Endodermal cell (in vitro differentiated cells): ENCODE measurements at regions not wholly inside any gene's neighbourhood (a gene's known extent, or its start where the extent isn't known, plus 50 kb on each side); places are given as distances from the start of the nearest gene placed in this dataset.
A peak's percentile ranks its signal among the peaks of the same experiment; 100 is the strongest.

Experiments used
- DNase-seq: peaks from one replicate; pipeline ENCODE4 v3.0.0-alpha.2; 2017
- H3K27ac ChIP-seq: 2 replicates; pipeline ENCODE4 v1.5.1; 2013; ENCODE audit warnings: mild to moderate bottlenecking, low read depth, low read length, moderate library complexity
- H3K27me3 ChIP-seq: 2 replicates; pipeline ENCODE4 v1.6.1; 2013; ENCODE audit warnings: mild to moderate bottlenecking, low read length, moderate library complexity; ENCODE audit not compliant: insufficient read depth, control insufficient read depth, poor library complexity, severe bottlenecking
- H3K36me3 ChIP-seq: 2 replicates; pipeline ENCODE4 v1.7.0; 2013; ENCODE audit warnings: mild to moderate bottlenecking, low read length, moderate library complexity; ENCODE audit not compliant: control insufficient read depth, insufficient read depth
- H3K4me1 ChIP-seq: one replicate; pipeline ENCODE4 v1.7.0; 2013; ENCODE audit warnings: low read length; ENCODE audit not compliant: control insufficient read depth, insufficient read depth
- H3K4me3 ChIP-seq: 2 replicates; pipeline ENCODE4 v1.5.1; 2013; ENCODE audit warnings: mild to moderate bottlenecking, low read length, moderate library complexity
- H3K9ac ChIP-seq: 2 replicates; pipeline ENCODE4 v1.6.1; 2013; ENCODE audit warnings: mild to moderate bottlenecking, low read length, moderate library complexity; ENCODE audit not compliant: poor library complexity, severe bottlenecking; ENCODE audit errors: extremely low read depth
- H3K9me3 ChIP-seq: 2 replicates; pipeline ENCODE4 v1.6.1; 2013; ENCODE audit warnings: mild to moderate bottlenecking, low read length, moderate library complexity; ENCODE audit not compliant: control insufficient read depth
- H3K27ac Mint-ChIP-seq: 2 replicates; pipeline ENCODE4 v1.8.0; 2020; ENCODE audit warnings: mixed read lengths
- H3K27me3 Mint-ChIP-seq: 2 replicates; pipeline ENCODE4 v1.8.0; 2021; ENCODE audit warnings: mild to moderate bottlenecking, mixed read lengths; ENCODE audit not compliant: insufficient read depth
- H3K36me3 Mint-ChIP-seq: 2 replicates; pipeline ENCODE4 v1.8.0; 2020; ENCODE audit warnings: low read depth, mixed read lengths
- H3K4me1 Mint-ChIP-seq: 2 replicates; pipeline ENCODE4 v1.8.0; 2020; ENCODE audit warnings: mixed read lengths
- H3K4me3 Mint-ChIP-seq: 2 replicates; pipeline ENCODE4 v1.8.0; 2020; ENCODE audit warnings: mild to moderate bottlenecking, moderate library complexity, mixed read lengths
- H3K9me3 Mint-ChIP-seq: 2 replicates; pipeline ENCODE4 v1.8.0; 2020; ENCODE audit warnings: mild to moderate bottlenecking, mixed read lengths
- WGBS, 2 experiments: methylation state at CpG; one replicate each; pipeline versions ENCODE4 v1.1.5 to v1.1.7; 2013; ENCODE audit warnings: missing lambda C conversion rate in 2 of 2, mixed read lengths in 1 of 2; ENCODE audit not compliant: insufficient coverage in 1 of 2, insufficient read length in 1 of 2; 5-methylcytosine and 5-hydroxymethylcytosine counted together
- TF ChIP-seq, protein P1 (sequence below): fragments of 200-600 bp; sonication (generic); conservative IDR thresholded peaks from 2 replicates; pipeline ENCODE4 v1.5.0; 2021; ENCODE audit warnings: antibody characterized with exemption, mild to moderate bottlenecking

DNA sequence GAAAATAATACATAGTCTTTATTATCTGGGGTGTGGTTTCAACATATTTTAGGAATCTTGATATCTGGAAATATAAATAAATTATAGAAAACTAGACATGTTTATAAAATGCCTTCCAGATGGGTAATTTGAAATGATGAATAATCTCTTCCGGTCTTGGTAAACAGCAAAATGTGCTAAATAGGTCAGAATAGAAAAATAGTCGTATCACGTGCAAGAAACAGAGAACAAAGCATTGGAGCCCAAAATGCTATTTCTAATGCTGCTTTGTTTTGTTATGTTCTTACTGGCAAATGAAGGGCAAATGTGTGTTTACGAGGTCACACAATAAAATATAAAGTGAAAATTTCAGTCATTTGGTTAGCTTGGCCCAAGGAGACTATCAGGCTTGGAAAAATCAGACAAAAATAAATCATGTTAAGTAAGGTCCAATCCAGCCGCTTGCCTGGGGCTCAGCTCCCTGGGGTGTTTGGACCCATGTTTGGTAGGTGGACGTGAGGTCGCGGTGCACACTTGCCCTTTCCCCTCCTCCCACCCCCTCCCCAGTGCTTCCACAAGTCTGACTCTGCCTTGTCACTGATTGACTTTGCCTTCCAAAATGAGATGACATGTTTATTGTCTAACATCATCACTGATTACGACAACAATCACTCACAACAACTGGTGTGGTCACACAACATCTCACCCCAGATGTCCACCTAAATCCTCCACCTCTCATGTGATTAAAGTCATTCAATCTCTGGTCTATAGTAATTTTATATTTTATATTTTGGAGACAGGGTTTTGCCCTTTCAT, 56.0 kb downstream of the RIN2 start:
- peaks cover 5% of the 10 kb centered on the region for H3K9me3 ChIP-seq
- no peaks in the 10 kb centered on the region for H3K27me3 Mint-ChIP-seq
- H3K27me3 ChIP-seq, result no peaks in the 10 kb centered on the region
- H3K27ac ChIP-seq, result no peak overlapping the region
- no peak overlapping the region for H3K4me3 ChIP-seq
- peaks cover 6% of the 10 kb centered on the region for H3K4me1 Mint-ChIP-seq
- DNase-seq, result no peak
- no peak overlapping the region for H3K4me3 Mint-ChIP-seq
- no peak overlapping the region for H3K9ac ChIP-seq
- peaks cover 20% of the 10 kb centered on the region for H3K36me3 Mint-ChIP-seq
- no peaks in the 10 kb centered on the region for H3K4me1 ChIP-seq
- 82 to 92% methylated on average over 6 to 9 of the region's 9 CpGs for WGBS, 2 experiments
- peaks cover 4% of the 10 kb centered on the region for H3K36me3 ChIP-seq
- H3K27ac Mint-ChIP-seq, result no peak overlapping the region
- TF ChIP-seq, protein P1, sequence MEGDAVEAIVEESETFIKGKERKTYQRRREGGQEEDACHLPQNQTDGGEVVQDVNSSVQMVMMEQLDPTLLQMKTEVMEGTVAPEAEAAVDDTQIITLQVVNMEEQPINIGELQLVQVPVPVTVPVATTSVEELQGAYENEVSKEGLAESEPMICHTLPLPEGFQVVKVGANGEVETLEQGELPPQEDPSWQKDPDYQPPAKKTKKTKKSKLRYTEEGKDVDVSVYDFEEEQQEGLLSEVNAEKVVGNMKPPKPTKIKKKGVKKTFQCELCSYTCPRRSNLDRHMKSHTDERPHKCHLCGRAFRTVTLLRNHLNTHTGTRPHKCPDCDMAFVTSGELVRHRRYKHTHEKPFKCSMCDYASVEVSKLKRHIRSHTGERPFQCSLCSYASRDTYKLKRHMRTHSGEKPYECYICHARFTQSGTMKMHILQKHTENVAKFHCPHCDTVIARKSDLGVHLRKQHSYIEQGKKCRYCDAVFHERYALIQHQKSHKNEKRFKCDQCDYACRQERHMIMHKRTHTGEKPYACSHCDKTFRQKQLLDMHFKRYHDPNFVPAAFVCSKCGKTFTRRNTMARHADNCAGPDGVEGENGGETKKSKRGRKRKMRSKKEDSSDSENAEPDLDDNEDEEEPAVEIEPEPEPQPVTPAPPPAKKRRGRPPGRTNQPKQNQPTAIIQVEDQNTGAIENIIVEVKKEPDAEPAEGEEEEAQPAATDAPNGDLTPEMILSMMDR, result no peak
- peaks cover 7% of the 10 kb centered on the region for H3K9me3 Mint-ChIP-seq

DNA sequence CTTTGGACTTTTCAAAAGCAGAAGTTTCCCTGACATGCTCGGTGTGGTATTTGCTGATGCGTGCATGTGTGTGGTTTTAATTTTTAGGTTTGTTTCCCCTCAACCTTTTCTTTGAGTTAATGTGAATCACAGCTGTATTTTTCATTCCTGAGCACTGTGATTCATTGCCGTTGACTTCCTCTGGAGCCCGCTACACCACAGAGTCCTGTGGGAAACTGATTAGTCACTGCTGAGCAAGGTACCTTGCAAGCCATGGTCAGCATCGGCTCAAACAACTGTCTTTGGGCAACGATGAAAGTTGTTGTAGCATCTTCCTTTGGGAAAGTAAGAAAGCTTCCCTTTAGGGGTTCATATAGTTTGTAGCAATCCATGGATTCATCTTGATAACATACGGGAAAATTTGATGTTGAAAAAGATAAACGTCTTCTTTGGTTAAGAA, 57.5 kb downstream of the RIN2 start:
- 70 to 88% methylated on average over 6 to 8 of the region's 8 CpGs for WGBS, 2 experiments
- Histone ChIP-seq H3K36me3 (peaks cover 5% of the 10 kb centered on the region), H3K4me1 (no peaks in the 10 kb centered on the region), H3K27ac (no peak overlapping the region), H3K9me3 (peaks cover 7% of the 10 kb centered on the region), H3K4me3 (no peak overlapping the region), H3K27me3 (no peaks in the 10 kb centered on the region), H3K9ac (no peak overlapping the region)
- Mint-ChIP-seq H3K4me3 (no peak overlapping the region), H3K27ac (peak overlapping the region; percentile 39), H3K9me3 (peaks cover 11% of the 10 kb centered on the region), H3K36me3 (peaks cover 15% of the 10 kb centered on the region), H3K4me1 (peaks cover 6% of the 10 kb centered on the region), H3K27me3 (no peaks in the 10 kb centered on the region)
- DNase-seq, result no peak
- TF ChIP-seq, protein P1, result no peak

DNA sequence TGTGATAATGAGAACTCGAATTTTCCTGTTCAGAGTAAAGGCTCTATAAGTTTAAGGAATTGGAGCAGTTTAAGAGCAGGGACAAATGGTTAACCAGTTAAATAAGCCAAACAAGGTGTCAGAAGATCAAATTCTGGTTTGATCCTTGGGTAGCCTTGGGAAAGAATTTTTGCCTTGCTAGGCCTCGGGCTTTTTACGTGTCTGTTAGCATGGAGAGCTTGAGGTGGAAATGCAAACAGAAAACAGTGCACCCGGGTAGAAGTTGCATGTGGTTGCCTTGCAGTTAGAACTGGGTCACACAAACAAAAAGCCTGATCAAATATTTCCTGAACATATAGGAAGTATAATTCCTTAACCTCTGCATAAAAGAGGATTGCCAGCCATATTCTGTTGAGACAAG, 58.3 kb downstream of the RIN2 start:
- Histone ChIP-seq H3K9ac (no peak overlapping the region), H3K9me3 (peaks cover 7% of the 10 kb centered on the region), H3K27me3 (no peaks in the 10 kb centered on the region), H3K4me3 (no peak overlapping the region), H3K4me1 (no peaks in the 10 kb centered on the region), H3K36me3 (peaks cover 5% of the 10 kb centered on the region), H3K27ac (no peak overlapping the region)
- 71 to 72% methylated on average over 4 of the region's 4 CpGs for WGBS, 2 experiments
- TF ChIP-seq, protein P1, result no peak
- H3K27me3 Mint-ChIP-seq, result no peaks in the 10 kb centered on the region
- H3K9me3 Mint-ChIP-seq, result peaks cover 11% of the 10 kb centered on the region
- H3K4me1 Mint-ChIP-seq, result peaks cover 6% of the 10 kb centered on the region
- H3K27ac Mint-ChIP-seq, result peak overlapping the region; percentile 39
- no peak for DNase-seq
- H3K4me3 Mint-ChIP-seq, result no peak overlapping the region
- H3K36me3 Mint-ChIP-seq, result peaks cover 8% of the 10 kb centered on the region
